H9 (cell line): ENCODE measurements at regions not wholly inside any gene's neighbourhood (a gene's known extent, or its start where the extent isn't known, plus 50 kb on each side); places are given as distances from the start of the nearest gene placed in this dataset.

ENCODE experiments used
- DNase-seq: peaks from one replicate; pipeline ENCODE4 v3.0.0-alpha.2; 2017
- H2AFZ ChIP-seq: one replicate; pipeline ENCODE4 v1.6.1; 2013; ENCODE audit warnings: mild to moderate bottlenecking, low read length, control low read depth, moderate library complexity
- H2AK5ac ChIP-seq: 2 replicates; pipeline ENCODE4 v1.6.1; 2013; ENCODE audit warnings: low read length, control low read depth, mixed read lengths; ENCODE audit not compliant: insufficient read length
- H2BK120ac ChIP-seq: one replicate; pipeline ENCODE4 v1.6.1; 2013; ENCODE audit warnings: low read depth, mild to moderate bottlenecking, low read length, control low read depth, inconsistent platforms; ENCODE audit not compliant: poor library complexity, severe bottlenecking
- H2BK12ac ChIP-seq: 2 replicates; pipeline ENCODE4 v1.6.1; 2013; ENCODE audit warnings: low read length, control low read depth, mixed read lengths, low read depth; ENCODE audit not compliant: insufficient read length
- H2BK15ac ChIP-seq: 2 replicates; pipeline ENCODE4 v1.6.1; 2013; ENCODE audit warnings: low read depth, low read length, control low read depth
- H2BK20ac ChIP-seq: one replicate; pipeline ENCODE4 v1.6.1; 2013; ENCODE audit warnings: low read depth, mild to moderate bottlenecking, low read length, control low read depth, inconsistent platforms; ENCODE audit not compliant: poor library complexity, severe bottlenecking
- H2BK5ac ChIP-seq: 2 replicates; pipeline ENCODE4 v1.6.1; 2013; ENCODE audit warnings: low read length, control low read depth, mixed read lengths; ENCODE audit not compliant: insufficient read length
- H3K14ac ChIP-seq: 2 replicates; pipeline ENCODE4 v1.6.1; 2013; ENCODE audit warnings: low read length, control low read depth; ENCODE audit not compliant: insufficient read depth
- H3K18ac ChIP-seq: 2 replicates; pipeline ENCODE4 v1.6.1; 2013; ENCODE audit warnings: low read depth, mild to moderate bottlenecking, mixed read lengths, low read length, control low read depth; ENCODE audit not compliant: insufficient read length
- H3K23ac ChIP-seq: 2 replicates; pipeline ENCODE4 v1.6.1; 2013; ENCODE audit warnings: low read length, control low read depth, mixed read lengths, low read depth; ENCODE audit not compliant: insufficient read length
- H3K23me2 ChIP-seq: 2 replicates; pipeline ENCODE4 v1.6.1; 2013; ENCODE audit warnings: low read depth, mild to moderate bottlenecking, mixed read lengths, low read length, control low read depth; ENCODE audit not compliant: insufficient read length, poor library complexity, severe bottlenecking
- H3K27ac ChIP-seq: 2 replicates; pipeline ENCODE4 v1.5.1; 2013; ENCODE audit warnings: low read length, control low read depth, mixed read lengths, low read depth; ENCODE audit not compliant: insufficient read length
- H3K27me3 ChIP-seq: 2 replicates; pipeline ENCODE4 v1.6.1; 2013; ENCODE audit warnings: low read length, control low read depth, inconsistent platforms; ENCODE audit not compliant: insufficient read depth
- H3K4ac ChIP-seq: 2 replicates; pipeline ENCODE4 v1.6.1; 2013; ENCODE audit warnings: low read depth, mild to moderate bottlenecking, control low read depth, inconsistent platforms, low read length, moderate library complexity
- H3K4me1 ChIP-seq: 2 replicates; pipeline ENCODE4 v1.6.1; 2013; ENCODE audit warnings: low read length, control low read depth, inconsistent platforms; ENCODE audit not compliant: insufficient read depth
- H3K4me2 ChIP-seq: 2 replicates; pipeline ENCODE4 v1.6.1; 2013; ENCODE audit warnings: low read length, control low read depth, mixed read lengths; ENCODE audit not compliant: insufficient read length, insufficient read depth
- H3K56ac ChIP-seq: 2 replicates; pipeline ENCODE4 v1.6.1; 2013; ENCODE audit warnings: low read depth, mild to moderate bottlenecking, mixed read lengths, low read length, control low read depth; ENCODE audit not compliant: insufficient read length
- H3K79me1 ChIP-seq: 2 replicates; pipeline ENCODE4 v1.6.1; 2013; ENCODE audit warnings: low read depth, mild to moderate bottlenecking, moderate library complexity, low read length, control low read depth, inconsistent platforms; ENCODE audit not compliant: insufficient read depth, poor library complexity, severe bottlenecking
- H3K79me2 ChIP-seq: 2 replicates; pipeline ENCODE4 v1.6.1; 2013; ENCODE audit warnings: low read length, control low read depth, inconsistent platforms; ENCODE audit not compliant: insufficient read depth
- H3K9ac ChIP-seq: 2 replicates; pipeline ENCODE4 v1.6.1; 2013; ENCODE audit warnings: low read length, control low read depth, mixed read lengths; ENCODE audit not compliant: insufficient read length; ENCODE audit errors: extremely low read depth
- H3K9me3 ChIP-seq: one replicate; pipeline ENCODE4 v1.6.1; 2013; ENCODE audit warnings: low read depth, low read length, inconsistent platforms; ENCODE audit not compliant: control insufficient read depth
- H3T11ph ChIP-seq: one replicate; pipeline ENCODE4 v1.6.1; 2013; ENCODE audit warnings: mild to moderate bottlenecking, low read length, control low read depth, inconsistent platforms
- H4K20me1 ChIP-seq: one replicate; pipeline ENCODE4 v1.6.1; 2013; ENCODE audit not compliant: control insufficient read depth, insufficient read length, insufficient read depth
- H4K5ac ChIP-seq: 2 replicates; pipeline ENCODE4 v1.6.1; 2013; ENCODE audit warnings: low read depth, mild to moderate bottlenecking, mixed read lengths, low read length, control low read depth; ENCODE audit not compliant: insufficient read length
- H4K8ac ChIP-seq: replicated peaks from 2 replicates; pipeline ENCODE4 v1.6.1; 2013; ENCODE audit warnings: low read length, control low read depth, mixed read lengths, low read depth; ENCODE audit not compliant: insufficient read length
- H4K91ac ChIP-seq: 2 replicates; pipeline ENCODE4 v1.6.1; 2013; ENCODE audit warnings: low read depth, mild to moderate bottlenecking, moderate library complexity, mixed read lengths, low read length, control low read depth; ENCODE audit not compliant: insufficient read length
- H3K27ac Mint-ChIP-seq, 3 experiments: 2 replicates in 2 of 3; 3 replicates in 1 of 3; pipeline ENCODE4 v1.8.0; 2020 to 2021; ENCODE audit warnings: mixed read lengths in 3 of 3, mild to moderate bottlenecking in 1 of 3, moderate library complexity in 1 of 3
- H3K27me3 Mint-ChIP-seq: 2 replicates; pipeline ENCODE4 v1.8.0; 2021; ENCODE audit warnings: low read depth, mild to moderate bottlenecking, moderate library complexity, mixed read lengths
- H3K36me3 Mint-ChIP-seq, 3 experiments: 2 replicates in 2 of 3; 3 replicates in 1 of 3; pipeline ENCODE4 v1.8.0; 2020 to 2021; ENCODE audit warnings: low read depth in 3 of 3, mixed read lengths in 3 of 3; ENCODE audit not compliant: insufficient read depth in 1 of 3
- H3K4me1 Mint-ChIP-seq, 2 experiments: 2 replicates each; pipeline ENCODE4 v1.8.0; 2020; ENCODE audit warnings: mixed read lengths in 2 of 2
- H3K4me3 Mint-ChIP-seq, 2 experiments: 2 replicates in 1 of 2; 3 replicates in 1 of 2; pipeline ENCODE4 v1.8.0; 2020 to 2021; ENCODE audit warnings: mild to moderate bottlenecking in 2 of 2, mixed read lengths in 2 of 2, moderate library complexity in 1 of 2
- H3K9me3 Mint-ChIP-seq, 2 experiments: 2 replicates in 1 of 2; 3 replicates in 1 of 2; pipeline ENCODE4 v1.8.0; 2020; ENCODE audit warnings: mild to moderate bottlenecking in 2 of 2, mixed read lengths in 2 of 2, moderate library complexity in 1 of 2
- CTCF ChIP-seq: fragments of 200-600 bp; sonication (generic); conservative IDR thresholded peaks from 3 replicates; pipeline ENCODE4 v1.8.0; 2021; ENCODE audit warnings: antibody characterized with exemption, mild to moderate bottlenecking
- WGBS: extraction: QIAGEN DNeasy Blood & Tissue Kit; methylation state at CpG from one replicate; pipeline ENCODE4 v1.1.7; 2013; ENCODE audit warnings: missing lambda C conversion rate, low lambda C conversion rate, mixed read lengths; ENCODE audit not compliant: insufficient read length; ENCODE audit errors: extremely low coverage; 5-methylcytosine and 5-hydroxymethylcytosine counted together

DNA sequence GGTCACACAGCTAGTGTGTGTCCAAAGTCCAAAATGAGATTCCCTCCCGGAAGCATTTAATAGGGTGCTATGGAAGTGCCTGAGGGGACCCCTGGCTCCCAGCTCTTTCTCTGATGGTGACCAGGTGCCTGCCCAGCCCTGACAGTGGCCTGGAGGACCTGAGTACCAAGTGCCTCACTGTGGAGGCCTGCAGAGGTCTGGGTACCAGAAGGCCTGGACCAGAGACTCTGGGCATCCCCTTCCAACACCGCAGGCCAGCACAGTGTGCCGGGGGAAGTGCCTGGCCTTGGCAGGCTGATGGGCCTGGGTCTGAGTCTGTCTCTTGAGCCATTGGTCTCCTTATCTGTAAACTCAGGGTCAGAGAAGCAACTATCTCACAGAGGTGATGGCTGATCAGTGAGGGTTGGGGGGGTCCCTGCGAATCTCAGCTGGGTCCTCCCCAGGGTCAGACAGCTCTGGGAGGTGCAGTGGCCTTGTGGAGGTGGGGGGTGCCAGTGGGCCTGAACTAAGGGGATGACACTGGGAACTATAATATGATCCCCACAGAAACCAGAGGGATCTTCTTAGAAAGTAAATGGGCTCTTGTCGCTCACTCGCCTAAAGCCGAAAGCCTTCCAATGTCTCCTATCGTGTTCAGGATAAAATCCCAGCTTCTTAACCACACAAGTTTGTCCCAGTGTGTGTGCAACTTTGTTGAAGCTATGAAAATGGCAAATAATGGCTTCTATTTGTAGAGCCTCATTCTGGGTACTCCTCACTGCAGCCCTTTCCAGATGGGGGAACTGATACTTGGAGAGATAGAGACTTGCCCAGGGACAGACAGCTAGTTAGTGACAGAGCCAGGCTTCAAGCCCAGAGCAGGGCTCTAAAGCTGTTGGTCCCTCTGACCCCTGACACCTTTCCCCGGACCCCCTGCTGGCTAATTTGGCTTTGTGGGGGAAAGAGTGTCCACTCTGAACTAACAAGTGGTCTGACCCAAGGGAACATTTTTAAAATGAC, 225.1 kb downstream of the TFCP2L1 start:
- H3K36me3 Mint-ChIP-seq = no peaks in the 10 kb centered on the region
- no peak overlapping the region for H3K4me3 Mint-ChIP-seq
- no peak overlapping the region for H3K9ac ChIP-seq
- H3K79me1 ChIP-seq = no peaks in the 10 kb centered on the region
- H4K91ac ChIP-seq = no peak overlapping the region
- H3K4me1 ChIP-seq = no peaks in the 10 kb centered on the region
- H3K56ac ChIP-seq = no peak overlapping the region
- no peak overlapping the region for H3K27ac ChIP-seq
- no peak overlapping the region; a peak in 1 of 7 replicates for H3K27ac Mint-ChIP-seq
- H3K79me2 ChIP-seq = no peaks in the 10 kb centered on the region
- no peak for TF ChIP-seq CTCF
- no peak overlapping the region for H2BK15ac ChIP-seq
- no peak for DNase-seq
- no peaks in the 10 kb centered on the region for H3K9me3 ChIP-seq
- H3K4ac ChIP-seq = no peak overlapping the region
- H3K23me2 ChIP-seq = no peaks in the 10 kb centered on the region
- no peaks in the 10 kb centered on the region for H3K27me3 ChIP-seq
- no CpG with 5 or more reads among the region's 9 CpGs for WGBS
- H3K18ac ChIP-seq = no peak overlapping the region
- no peak overlapping the region for H3K4me2 ChIP-seq
- H3K4me1 Mint-ChIP-seq = peaks cover 12 to 13% of the 10 kb centered on the region in 2 experiments
- H2AK5ac ChIP-seq = no peak overlapping the region
- H3K27me3 Mint-ChIP-seq = peaks cover 93% of the 10 kb centered on the region
- H2BK12ac ChIP-seq = no peak overlapping the region
- no peak overlapping the region for H4K8ac ChIP-seq
- H2AFZ ChIP-seq = no peak overlapping the region
- H4K20me1 ChIP-seq = no peaks in the 10 kb centered on the region
- H3T11ph ChIP-seq = no peak overlapping the region
- H4K5ac ChIP-seq = no peak overlapping the region
- no peak overlapping the region for H2BK5ac ChIP-seq
- 0 out of 5 replicates have a peak, but pooled peaks cover 0 to 1% of the 10 kb centered on the region in 2 experiments for H3K9me3 Mint-ChIP-seq
- no peak overlapping the region for H3K14ac ChIP-seq
- H2BK120ac ChIP-seq = no peak overlapping the region
- H3K23ac ChIP-seq = no peak overlapping the region
- H2BK20ac ChIP-seq = no peak overlapping the region
